Globus pallidus (tissue), 1 donor: ENCODE measurements at regions not wholly inside any gene's neighbourhood (a gene's known extent, or its start where the extent isn't known, plus 50 kb on each side); places are given as distances from the start of the nearest gene placed in this dataset.

Experiments used
- DNase-seq: peaks from one replicate; pipeline ENCODE4 v3.0.0-alpha.2; 2015; ENCODE audit warnings: low spot score

- DNase-seq, result peak; percentile 46
These were observed 53.1 kb upstream of the CACNA1E start for GRCh38 chr1:181430015-181430885.
